ENCODE measurements at regions not wholly inside any gene's neighbourhood (a gene's known extent, or its start where the extent isn't known, plus 50 kb on each side); places are given as distances from the start of the nearest gene placed in this dataset.

DNA sequence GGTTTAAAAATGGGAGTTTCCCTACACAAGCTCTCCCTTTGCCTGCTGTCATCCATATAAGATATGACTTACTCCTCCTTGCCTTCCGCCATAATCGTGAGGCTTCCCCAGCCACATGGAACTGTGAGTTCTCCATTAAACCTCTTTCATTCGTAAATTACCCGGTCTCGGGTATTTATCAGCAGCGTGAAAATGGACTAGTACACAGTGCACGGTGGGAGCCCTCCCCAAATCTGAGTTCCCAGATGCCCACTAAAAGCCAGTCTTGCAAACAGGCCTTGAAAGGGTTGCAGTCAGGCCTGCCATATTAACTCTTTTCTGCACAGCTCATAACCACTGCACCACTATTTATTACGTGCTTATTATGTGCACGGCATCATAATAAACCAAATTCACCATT lies 400.9 kb downstream of the PRDM2 start:
- Mint-ChIP-seq H3K27ac (no peak overlapping the region), H3K27me3 (peaks cover 5 to 16% of the 10 kb centered on the region in 2 donors), H3K4me3 (no peak overlapping the region), H3K9me3 (no peaks in the 10 kb centered on the region), H3K4me1 (no peaks in the 10 kb centered on the region), H3K36me3 (no peaks in the 10 kb centered on the region)
- no peak overlapping the region for H3K27ac ChIP-seq (ENCODE audit: low read length)
- H3K9me3 ChIP-seq: no peaks in the 10 kb centered on the region
- H3K4me1 ChIP-seq (ENCODE audit: control insufficient read depth in 1 of 2, extremely low read depth in 1 of 2, insufficient read depth in 2 of 2, low read length in 2 of 2): no peaks in the 10 kb centered on the region
- WGBS (ENCODE audit: insufficient coverage): 92% methylated on average over 6 of the region's 9 CpGs
- no peak overlapping the region for H3K4me3 ChIP-seq (ENCODE audit: control insufficient read depth in 1 of 2, extremely low read depth in 1 of 2, low read length in 1 of 2)
- H3K36me3 ChIP-seq (ENCODE audit: control insufficient read depth in 2 of 2, extremely low read depth in 1 of 2, insufficient read depth in 1 of 2, low read length in 1 of 2): no peaks in the 10 kb centered on the region
- peaks cover 0 to 9% of the 10 kb centered on the region in 2 experiments for H3K27me3 ChIP-seq (replicated peaks in 1 of 2; ENCODE audit: control insufficient read depth in 2 of 2, extremely low read depth in 1 of 2, insufficient read depth in 2 of 2, low read length in 1 of 2)
- DNase-seq (no peak), ATAC-seq (replicated peaks in 1 of 4) (no peak)
- POLR2A ChIA-PET: interaction anchor here in 1 of 2 donors (0.5 kb wide), 1 partner anchor 684 kb away, joined by 4 read pairs; no protein-coding TSS in a partner anchor
- CTCF ChIA-PET: no interaction called here

DNA sequence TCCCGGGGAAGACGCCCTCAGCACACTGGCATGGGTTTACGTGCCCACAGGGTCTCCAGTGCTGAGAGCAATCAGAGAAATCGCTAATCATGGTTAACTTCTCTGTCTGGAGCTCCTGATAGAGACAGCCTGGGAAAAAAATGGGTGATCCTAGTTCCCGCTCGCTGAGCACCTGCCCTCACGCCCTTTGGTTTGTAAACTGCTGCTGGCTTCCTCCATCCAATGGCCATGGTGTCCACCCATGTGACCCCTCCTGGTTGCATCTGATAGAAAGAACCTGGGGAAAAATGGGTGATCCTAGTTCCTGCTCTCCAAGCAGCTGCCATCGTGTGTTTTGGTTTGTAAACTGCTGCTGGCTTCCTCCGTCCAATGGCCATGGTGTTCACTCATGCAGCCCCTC lies 402.2 kb downstream of the PRDM2 start:
- H3K9me3 ChIP-seq: no peaks in the 10 kb centered on the region
- H3K27ac Mint-ChIP-seq: no peak overlapping the region
- no peak overlapping the region for H3K27ac ChIP-seq (ENCODE audit: low read length)
- no peaks in the 10 kb centered on the region for H3K36me3 Mint-ChIP-seq
- no peaks in the 10 kb centered on the region for H3K36me3 ChIP-seq (ENCODE audit: control insufficient read depth in 2 of 2, extremely low read depth in 1 of 2, insufficient read depth in 1 of 2, low read length in 1 of 2)
- no peak overlapping the region for H3K4me3 Mint-ChIP-seq
- 73% methylated on average over 9 of the region's 9 CpGs for WGBS (ENCODE audit: insufficient coverage)
- ATAC-seq (replicated peaks in 1 of 4): no peak
- no peak for DNase-seq
- H3K27me3 ChIP-seq (replicated peaks in 1 of 2; ENCODE audit: control insufficient read depth in 2 of 2, extremely low read depth in 1 of 2, insufficient read depth in 2 of 2, low read length in 1 of 2): peaks cover 0 to 11% of the 10 kb centered on the region in 2 experiments
- no peaks in the 10 kb centered on the region for H3K4me1 ChIP-seq (ENCODE audit: control insufficient read depth in 1 of 2, extremely low read depth in 1 of 2, insufficient read depth in 2 of 2, low read length in 2 of 2)
- H3K27me3 Mint-ChIP-seq: peaks cover 5 to 18% of the 10 kb centered on the region in 2 donors
- no peak overlapping the region for H3K4me3 ChIP-seq (ENCODE audit: control insufficient read depth in 1 of 2, extremely low read depth in 1 of 2, low read length in 1 of 2)
- ChIA-PET CTCF (no interaction called here), POLR2A (no interaction called here)
- peaks cover 0 to 4% (median 0%) of the 10 kb centered on the region in 3 donors for H3K9me3 Mint-ChIP-seq
- no peaks in the 10 kb centered on the region for H3K4me1 Mint-ChIP-seq

DNA sequence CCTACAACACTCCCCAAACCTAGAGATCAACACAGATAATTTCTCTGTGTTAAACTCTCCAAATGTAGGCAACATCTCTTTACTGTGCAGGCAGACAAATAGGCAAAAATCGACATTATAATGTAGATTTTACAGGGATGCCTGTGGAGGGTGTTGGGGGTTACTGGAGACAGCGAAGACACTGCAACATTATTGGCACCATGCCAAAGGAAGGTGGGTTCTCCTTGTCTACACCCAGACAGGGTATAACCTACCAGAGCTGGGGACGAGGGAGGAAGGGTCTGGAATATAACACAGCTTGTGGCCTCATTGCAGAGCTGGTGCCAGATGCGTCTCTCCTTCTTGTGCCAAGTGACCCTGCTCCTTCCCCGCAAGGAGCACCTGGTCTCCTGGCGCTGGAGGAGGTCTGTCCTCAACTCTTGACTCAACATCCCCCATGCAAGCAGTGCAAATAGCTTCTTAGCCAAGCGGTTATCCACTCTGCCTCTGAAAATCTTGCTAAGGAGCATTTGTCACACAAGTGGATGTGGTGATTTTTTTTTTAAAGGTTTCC lies 404.0 kb downstream of the PRDM2 start:
- no peak overlapping the region for H3K4me3 ChIP-seq (ENCODE audit: control insufficient read depth in 1 of 2, extremely low read depth in 1 of 2, low read length in 1 of 2)
- H3K27me3 Mint-ChIP-seq: peaks cover 4 to 19% of the 10 kb centered on the region in 2 donors
- POLR2A ChIA-PET: no interaction called here
- no peaks in the 10 kb centered on the region for H3K36me3 ChIP-seq (ENCODE audit: control insufficient read depth in 2 of 2, extremely low read depth in 1 of 2, insufficient read depth in 1 of 2, low read length in 1 of 2)
- H3K9me3 Mint-ChIP-seq: peaks cover 0 to 4% (median 0%) of the 10 kb centered on the region in 3 donors
- H3K36me3 Mint-ChIP-seq: no peaks in the 10 kb centered on the region
- no peak overlapping the region for H3K27ac ChIP-seq (ENCODE audit: low read length)
- no peak for DNase-seq
- no peak overlapping the region for H3K4me3 Mint-ChIP-seq
- no peaks in the 10 kb centered on the region for H3K4me1 ChIP-seq (ENCODE audit: control insufficient read depth in 1 of 2, extremely low read depth in 1 of 2, insufficient read depth in 2 of 2, low read length in 2 of 2)
- no peaks in the 10 kb centered on the region for H3K4me1 Mint-ChIP-seq
- H3K27me3 ChIP-seq (replicated peaks in 1 of 2; ENCODE audit: control insufficient read depth in 2 of 2, extremely low read depth in 1 of 2, insufficient read depth in 2 of 2, low read length in 1 of 2): peaks cover 0 to 11% of the 10 kb centered on the region in 2 experiments
- CTCF ChIA-PET: no interaction called here
- H3K9me3 ChIP-seq: no peaks in the 10 kb centered on the region
- ATAC-seq (replicated peaks in 1 of 4): no peak
- H3K27ac Mint-ChIP-seq: no peak overlapping the region
- no CpG with 5 or more reads among the region's 7 CpGs for WGBS (ENCODE audit: insufficient coverage)

GRCh38 chr1:14106126-14106525 lies 406.1 kb downstream of the PRDM2 start:
- H3K36me3 ChIP-seq (ENCODE audit: control insufficient read depth in 2 of 2, extremely low read depth in 1 of 2, insufficient read depth in 1 of 2, low read length in 1 of 2): no peaks in the 10 kb centered on the region
- no peak for DNase-seq
- no peaks in the 10 kb centered on the region for H3K36me3 Mint-ChIP-seq
- WGBS (ENCODE audit: insufficient coverage): 33% methylated on average over 1 of the region's 2 CpGs
- peaks cover 0 to 11% of the 10 kb centered on the region in 2 experiments for H3K27me3 ChIP-seq (replicated peaks in 1 of 2; ENCODE audit: control insufficient read depth in 2 of 2, extremely low read depth in 1 of 2, insufficient read depth in 2 of 2, low read length in 1 of 2)
- ATAC-seq (replicated peaks in 1 of 4): no peak
- CTCF ChIA-PET: no interaction called here
- no peak overlapping the region for H3K27ac Mint-ChIP-seq
- no peaks in the 10 kb centered on the region for H3K9me3 ChIP-seq
- H3K9me3 Mint-ChIP-seq: peaks cover 0 to 4% (median 0%) of the 10 kb centered on the region in 3 donors
- peaks cover 3 to 14% of the 10 kb centered on the region in 2 donors for H3K27me3 Mint-ChIP-seq
- no peak overlapping the region for H3K4me3 ChIP-seq (ENCODE audit: control insufficient read depth in 1 of 2, extremely low read depth in 1 of 2, low read length in 1 of 2)
- POLR2A ChIA-PET: no interaction called here
- H3K4me1 Mint-ChIP-seq: no peaks in the 10 kb centered on the region
- H3K4me3 Mint-ChIP-seq: no peak overlapping the region
- H3K27ac ChIP-seq (ENCODE audit: low read length): no peak overlapping the region
- H3K4me1 ChIP-seq (ENCODE audit: control insufficient read depth in 1 of 2, extremely low read depth in 1 of 2, insufficient read depth in 2 of 2, low read length in 2 of 2): no peaks in the 10 kb centered on the region

DNA sequence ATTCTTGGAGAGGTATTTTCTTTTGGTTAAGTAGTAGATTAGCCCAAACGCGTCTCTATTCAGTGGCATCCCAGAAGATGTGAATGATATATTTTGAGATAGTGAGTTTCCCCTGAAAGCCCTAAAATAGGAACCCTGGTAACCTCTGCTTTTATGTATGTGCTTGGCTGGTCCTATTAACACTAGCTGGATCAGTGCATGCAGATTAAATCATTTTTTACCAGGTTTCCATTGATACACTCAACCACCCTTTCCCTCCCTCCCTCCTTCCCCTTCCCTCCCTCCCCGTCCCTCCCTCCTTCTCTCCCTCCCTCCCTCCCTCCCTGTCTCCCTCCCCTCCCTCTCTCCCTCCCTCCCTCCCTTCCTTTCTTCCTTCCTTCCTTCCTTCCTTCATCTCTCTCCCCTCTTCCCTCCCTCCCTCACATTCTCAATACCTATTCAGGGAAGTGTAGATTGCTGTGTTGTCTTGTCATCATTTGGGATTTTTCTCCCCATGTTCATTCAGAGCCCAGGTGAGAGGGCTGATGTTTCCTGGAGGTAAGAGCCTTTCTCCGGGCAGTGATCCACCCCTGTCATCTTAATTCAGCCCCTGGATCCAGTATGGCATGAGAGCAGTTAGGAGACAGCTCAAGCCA lies 406.8 kb downstream of the PRDM2 start:
- peaks cover 0 to 11% of the 10 kb centered on the region in 2 experiments for H3K27me3 ChIP-seq (replicated peaks in 1 of 2; ENCODE audit: control insufficient read depth in 2 of 2, extremely low read depth in 1 of 2, insufficient read depth in 2 of 2, low read length in 1 of 2)
- H3K36me3 ChIP-seq (ENCODE audit: control insufficient read depth in 2 of 2, extremely low read depth in 1 of 2, insufficient read depth in 1 of 2, low read length in 1 of 2): no peaks in the 10 kb centered on the region
- H3K4me1 ChIP-seq (ENCODE audit: control insufficient read depth in 1 of 2, extremely low read depth in 1 of 2, insufficient read depth in 2 of 2, low read length in 2 of 2): no peaks in the 10 kb centered on the region
- no peak overlapping the region for H3K27ac ChIP-seq (ENCODE audit: low read length)
- Mint-ChIP-seq H3K27ac (no peak overlapping the region), H3K36me3 (no peaks in the 10 kb centered on the region), H3K9me3 (peaks cover 0 to 4% (median 0%) of the 10 kb centered on the region in 3 donors), H3K27me3 (peaks cover 3 to 13% of the 10 kb centered on the region in 2 donors), H3K4me1 (no peaks in the 10 kb centered on the region), H3K4me3 (no peak overlapping the region)
- H3K4me3 ChIP-seq (ENCODE audit: control insufficient read depth in 1 of 2, extremely low read depth in 1 of 2, low read length in 1 of 2): no peak overlapping the region
- no peak for DNase-seq
- no peaks in the 10 kb centered on the region for H3K9me3 ChIP-seq
- ATAC-seq (replicated peaks in 1 of 4): no peak
- POLR2A ChIA-PET: no interaction called here
- CTCF ChIA-PET: no interaction called here
- WGBS (ENCODE audit: insufficient coverage): 100% methylated on average over 2 of the region's 4 CpGs

DNA sequence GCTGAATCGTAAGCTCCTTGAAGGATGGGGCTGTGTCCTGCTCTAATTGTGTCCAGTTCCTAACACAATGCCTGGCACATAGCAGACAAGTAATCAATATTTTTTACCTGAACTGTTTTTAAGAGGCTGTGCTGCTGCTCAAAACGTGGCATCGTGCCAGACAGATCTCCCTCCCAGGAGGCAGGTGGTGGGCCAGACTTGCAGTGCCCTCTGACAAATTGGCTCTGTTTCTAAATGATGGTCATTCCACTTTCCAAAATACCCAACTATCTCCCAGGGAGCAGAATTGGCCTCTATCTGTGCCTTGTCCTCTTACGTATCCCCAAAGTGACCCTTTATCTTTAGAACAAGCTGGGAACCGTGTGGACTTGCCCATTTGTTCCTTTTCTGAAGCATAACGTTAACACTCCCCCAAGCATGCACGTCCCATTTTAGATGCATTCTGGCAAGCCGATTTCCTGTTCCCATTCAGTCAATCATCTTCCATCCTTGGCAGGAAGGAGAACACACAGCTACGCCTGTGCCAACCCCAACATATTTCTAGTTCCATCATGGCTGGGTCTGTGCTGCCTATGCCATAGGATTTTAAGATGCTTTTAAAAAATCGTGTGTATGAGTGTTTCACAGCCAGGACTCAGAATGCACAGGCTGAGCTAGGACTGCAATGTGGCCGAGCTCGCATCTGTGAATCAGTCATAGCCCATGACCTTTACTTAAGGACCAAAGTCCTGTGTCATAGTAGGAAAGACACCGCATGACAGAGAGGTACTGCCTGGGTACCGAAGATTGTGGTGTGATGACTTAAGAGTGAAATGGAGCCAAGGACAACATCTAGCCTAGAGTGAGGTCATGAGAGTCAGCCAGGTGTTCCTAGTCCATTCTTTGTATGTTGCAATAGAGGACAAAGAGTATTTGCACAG lies 408.6 kb downstream of the PRDM2 start:
- H3K27ac Mint-ChIP-seq: no peak overlapping the region
- no peak for ATAC-seq (replicated peaks in 1 of 4)
- no peak overlapping the region for H3K4me3 ChIP-seq (ENCODE audit: control insufficient read depth in 1 of 2, extremely low read depth in 1 of 2, low read length in 1 of 2)
- H3K36me3 ChIP-seq (ENCODE audit: control insufficient read depth in 2 of 2, extremely low read depth in 1 of 2, insufficient read depth in 1 of 2, low read length in 1 of 2): no peaks in the 10 kb centered on the region
- DNase-seq: no peak
- H3K27me3 ChIP-seq (replicated peaks in 1 of 2; ENCODE audit: control insufficient read depth in 2 of 2, extremely low read depth in 1 of 2, insufficient read depth in 2 of 2, low read length in 1 of 2): peaks cover 0 to 2% of the 10 kb centered on the region in 2 experiments
- H3K36me3 Mint-ChIP-seq: no peaks in the 10 kb centered on the region
- no peaks in the 10 kb centered on the region for H3K9me3 ChIP-seq
- no peak overlapping the region for H3K4me3 Mint-ChIP-seq
- WGBS (ENCODE audit: insufficient coverage): 78% methylated on average over 10 of the region's 14 CpGs
- H3K27ac ChIP-seq (ENCODE audit: low read length): no peak overlapping the region
- no peaks in the 10 kb centered on the region for H3K4me1 Mint-ChIP-seq
- CTCF ChIA-PET: no interaction called here
- POLR2A ChIA-PET: no interaction called here
- peaks cover 0 to 4% (median 0%) of the 10 kb centered on the region in 3 donors for H3K9me3 Mint-ChIP-seq
- H3K27me3 Mint-ChIP-seq: peaks cover 11 to 19% of the 10 kb centered on the region in 2 donors
- no peaks in the 10 kb centered on the region for H3K4me1 ChIP-seq (ENCODE audit: control insufficient read depth in 1 of 2, extremely low read depth in 1 of 2, insufficient read depth in 2 of 2, low read length in 2 of 2)

All from T-cell (primary cell).